ENCODE measurements at regions not wholly inside any gene's neighbourhood (a gene's known extent, or its start where the extent isn't known, plus 50 kb on each side); places are given as distances from the start of the nearest gene placed in this dataset.

GRCh38 chr1:98299861-98300260 is 361.7 kb upstream of the SNX7 start:
- FAIRE-seq: no peak
- POLR2A ChIA-PET: no interaction called here
- ATAC-seq: no peak
- CTCF ChIA-PET: no interaction called here
- no peak overlapping the region for H3K4me2 ChIP-seq
- no peaks in the 10 kb centered on the region for H3K9me3 ChIP-seq
- no peak overlapping the region for H3K4me3 ChIP-seq
- TF ChIP-seq KDM1A (IDR thresholded peaks at IDR 0.05; ENCODE audit: low read depth) (no peak), HOXB5 (CRISPR knock-in tag; IDR thresholded peaks at IDR 0.05) (no peak), CHD4 (IDR thresholded peaks at IDR 0.05; ENCODE audit: borderline replicate concordance) (no peak), FOSL2 (IDR thresholded peaks at IDR 0.05) (no peak), FOSL2 (CRISPR knock-in tag; IDR thresholded peaks at IDR 0.05) (no peak), HEYL (CRISPR knock-in tag; IDR thresholded peaks at IDR 0.05) (no peak), HOXB13 (CRISPR knock-in tag; IDR thresholded peaks at IDR 0.05; ENCODE audit: low read depth) (no peak), ZFP36 (IDR thresholded peaks at IDR 0.05; ENCODE audit: borderline replicate concordance, partially characterized antibody) (no peak), NFE2L2 (conservative IDR thresholded peaks at IDR 0.05; ENCODE audit: low read length) (no peak)
- TF ChIP-seq, protein P1, sequence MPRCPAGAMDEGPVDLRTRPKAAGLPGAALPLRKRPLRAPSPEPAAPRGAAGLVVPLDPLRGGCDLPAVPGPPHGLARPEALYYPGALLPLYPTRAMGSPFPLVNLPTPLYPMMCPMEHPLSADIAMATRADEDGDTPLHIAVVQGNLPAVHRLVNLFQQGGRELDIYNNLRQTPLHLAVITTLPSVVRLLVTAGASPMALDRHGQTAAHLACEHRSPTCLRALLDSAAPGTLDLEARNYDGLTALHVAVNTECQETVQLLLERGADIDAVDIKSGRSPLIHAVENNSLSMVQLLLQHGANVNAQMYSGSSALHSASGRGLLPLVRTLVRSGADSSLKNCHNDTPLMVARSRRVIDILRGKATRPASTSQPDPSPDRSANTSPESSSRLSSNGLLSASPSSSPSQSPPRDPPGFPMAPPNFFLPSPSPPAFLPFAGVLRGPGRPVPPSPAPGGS (IDR thresholded peaks at IDR 0.05): no peak
- TF ChIP-seq, protein P2, sequence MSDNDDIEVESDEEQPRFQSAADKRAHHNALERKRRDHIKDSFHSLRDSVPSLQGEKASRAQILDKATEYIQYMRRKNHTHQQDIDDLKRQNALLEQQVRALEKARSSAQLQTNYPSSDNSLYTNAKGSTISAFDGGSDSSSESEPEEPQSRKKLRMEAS (IDR thresholded peaks at IDR 0.05): no peak
- DNase-seq (ENCODE audit: low read depth in 1 of 2, low spot score in 1 of 2): no peak
- 86% methylated on average over 3 of the region's 3 CpGs for WGBS (ENCODE audit: missing lambda C conversion rate)
- 0 out of 6 replicates have a peak overlapping the region, but pooled peaks of 1 of the 2 experiments have one; percentile 18 for H3K27ac ChIP-seq
- H3K4me1 ChIP-seq: peaks cover 8% of the 10 kb centered on the region; the same call in 1 of the 3 replicates

DNA sequence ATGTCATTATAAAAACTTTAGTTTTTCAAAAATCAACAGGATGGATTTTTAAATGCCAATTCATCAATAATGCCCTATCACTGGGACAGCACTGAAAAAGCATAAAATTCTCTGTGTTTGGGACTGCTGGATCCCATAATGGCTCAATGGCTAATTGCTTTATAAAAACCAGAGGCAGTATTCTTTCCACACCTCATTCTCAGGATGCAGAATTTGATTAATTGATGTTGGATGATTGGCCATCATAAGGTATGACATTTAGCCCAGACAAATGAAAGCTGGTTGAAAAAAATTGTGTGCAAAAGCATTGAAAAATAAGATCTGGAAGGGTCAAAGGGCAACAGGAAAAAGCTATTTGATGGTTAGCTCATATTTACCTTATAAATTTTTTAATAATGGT is 362.2 kb upstream of the SNX7 start:
- no peak for DNase-seq (ENCODE audit: low read depth in 1 of 2, low spot score in 1 of 2)

More for the DNA sequence above, 362.2 kb upstream of the SNX7 start:
- Histone ChIP-seq H3K4me3 (no peak overlapping the region), H3K27ac (no peak overlapping the region), H3K9me3 (no peaks in the 10 kb centered on the region), H3K4me1 (peaks cover 8% of the 10 kb centered on the region; the same call in 1 of the 3 replicates), H3K4me2 (no peak overlapping the region)
- POLR2A ChIA-PET: no interaction called here
- FAIRE-seq (no peak), ATAC-seq (no peak)
- TF ChIP-seq POLR2A (IDR thresholded peaks at IDR 0.05; ENCODE audit: low read length) (no peak), NPAS2 (CRISPR knock-in tag; IDR thresholded peaks at IDR 0.05; ENCODE audit: borderline replicate concordance) (no peak), BHLHE40 (IDR thresholded peaks at IDR 0.05; ENCODE audit: low read depth, low read length) (no peak), PBX3 (IDR thresholded peaks at IDR 0.05) (no peak), SMC3 (IDR thresholded peaks at IDR 0.05) (no peak), HOXB5 (CRISPR knock-in tag; IDR thresholded peaks at IDR 0.05) (no peak)
- TF ChIP-seq, protein P3, sequence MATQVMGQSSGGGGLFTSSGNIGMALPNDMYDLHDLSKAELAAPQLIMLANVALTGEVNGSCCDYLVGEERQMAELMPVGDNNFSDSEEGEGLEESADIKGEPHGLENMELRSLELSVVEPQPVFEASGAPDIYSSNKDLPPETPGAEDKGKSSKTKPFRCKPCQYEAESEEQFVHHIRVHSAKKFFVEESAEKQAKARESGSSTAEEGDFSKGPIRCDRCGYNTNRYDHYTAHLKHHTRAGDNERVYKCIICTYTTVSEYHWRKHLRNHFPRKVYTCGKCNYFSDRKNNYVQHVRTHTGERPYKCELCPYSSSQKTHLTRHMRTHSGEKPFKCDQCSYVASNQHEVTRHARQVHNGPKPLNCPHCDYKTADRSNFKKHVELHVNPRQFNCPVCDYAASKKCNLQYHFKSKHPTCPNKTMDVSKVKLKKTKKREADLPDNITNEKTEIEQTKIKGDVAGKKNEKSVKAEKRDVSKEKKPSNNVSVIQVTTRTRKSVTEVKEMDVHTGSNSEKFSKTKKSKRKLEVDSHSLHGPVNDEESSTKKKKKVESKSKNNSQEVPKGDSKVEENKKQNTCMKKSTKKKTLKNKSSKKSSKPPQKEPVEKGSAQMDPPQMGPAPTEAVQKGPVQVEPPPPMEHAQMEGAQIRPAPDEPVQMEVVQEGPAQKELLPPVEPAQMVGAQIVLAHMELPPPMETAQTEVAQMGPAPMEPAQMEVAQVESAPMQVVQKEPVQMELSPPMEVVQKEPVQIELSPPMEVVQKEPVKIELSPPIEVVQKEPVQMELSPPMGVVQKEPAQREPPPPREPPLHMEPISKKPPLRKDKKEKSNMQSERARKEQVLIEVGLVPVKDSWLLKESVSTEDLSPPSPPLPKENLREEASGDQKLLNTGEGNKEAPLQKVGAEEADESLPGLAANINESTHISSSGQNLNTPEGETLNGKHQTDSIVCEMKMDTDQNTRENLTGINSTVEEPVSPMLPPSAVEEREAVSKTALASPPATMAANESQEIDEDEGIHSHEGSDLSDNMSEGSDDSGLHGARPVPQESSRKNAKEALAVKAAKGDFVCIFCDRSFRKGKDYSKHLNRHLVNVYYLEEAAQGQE (IDR thresholded peaks at IDR 0.05): no peak
- CTCF ChIA-PET: no interaction called here
